Keratinocyte (primary cell): ENCODE measurements at regions not wholly inside any gene's neighbourhood (a gene's known extent, or its start where the extent isn't known, plus 50 kb on each side); places are given as distances from the start of the nearest gene placed in this dataset.

Source experiments
- DNase-seq: peaks from one replicate; pipeline ENCODE4 v3.0.0-alpha.2; 2011; ENCODE audit warnings: low read depth, missing footprints, low spot score
- FAIRE-seq: peaks from 2 replicates; lab custom pipeline; 2011; peaks lifted over from hg19 to GRCh38; lab: Jason Lieb, UNC
- H2AFZ ChIP-seq: 2 replicates; pipeline ENCODE4 v1.6.0; 2012; ENCODE audit warnings: low read length, control low read depth, inconsistent platforms; ENCODE audit not compliant: control insufficient read depth
- H3K27ac ChIP-seq: 2 replicates; pipeline ENCODE4 v1.5.1; 2011; ENCODE audit warnings: low read length; ENCODE audit not compliant: control insufficient read depth, insufficient read depth
- H3K27me3 ChIP-seq: 3 replicates; pipeline ENCODE4 v1.6.0; 2011; ENCODE audit warnings: low read length; ENCODE audit not compliant: control insufficient read depth, insufficient read depth; ENCODE audit errors: extremely low read depth
- H3K36me3 ChIP-seq, 2 experiments: 2 replicates in 1 of 2; 3 replicates in 1 of 2; pipeline ENCODE4 v1.5.1; 2011; ENCODE audit warnings: low read length in 2 of 2, mild to moderate bottlenecking in 1 of 2; ENCODE audit not compliant: control insufficient read depth in 2 of 2, insufficient read depth in 2 of 2; ENCODE audit errors: extremely low read depth in 1 of 2
- H3K4me1 ChIP-seq: 3 replicates; pipeline ENCODE4 v1.5.1; 2011; ENCODE audit warnings: low read length; ENCODE audit not compliant: control insufficient read depth, insufficient read depth; ENCODE audit errors: extremely low read depth
- H3K4me2 ChIP-seq: 3 replicates; pipeline ENCODE4 v1.6.0; 2011; ENCODE audit warnings: low read depth, low read length; ENCODE audit not compliant: control insufficient read depth, insufficient read depth; ENCODE audit errors: extremely low read depth
- H3K4me3 ChIP-seq, 3 experiments: fragments of 200-600 bp in 1 of 3; sonication (generic) in 1 of 3; 2 replicates in 2 of 3; 3 replicates in 1 of 3; pipeline ENCODE4 v1.5.1; 2011 to 2016; ENCODE audit warnings: low read length in 3 of 3, mild to moderate bottlenecking in 3 of 3, control low read depth in 2 of 3, inconsistent platforms in 1 of 3, low read depth in 1 of 3, mixed read lengths in 1 of 3, mixed run types in 1 of 3, moderate library complexity in 1 of 3; ENCODE audit not compliant: control insufficient read depth in 2 of 3, insufficient read depth in 2 of 3; ENCODE audit errors: extremely low read depth in 1 of 3
- H3K79me2 ChIP-seq: 2 replicates; pipeline ENCODE4 v1.6.0; 2012; ENCODE audit warnings: low read length; ENCODE audit not compliant: control insufficient read depth, insufficient read depth
- H3K9ac ChIP-seq: 3 replicates; pipeline ENCODE4 v1.6.0; 2011; ENCODE audit warnings: low read length; ENCODE audit not compliant: control insufficient read depth, insufficient read depth; ENCODE audit errors: extremely low read depth
- H3K9me1 ChIP-seq: 3 replicates; pipeline ENCODE4 v1.6.0; 2011; ENCODE audit warnings: low read length; ENCODE audit not compliant: control insufficient read depth, insufficient read depth; ENCODE audit errors: extremely low read depth
- H3K9me3 ChIP-seq: 2 replicates; pipeline ENCODE4 v1.5.1; 2012; ENCODE audit warnings: low read depth, low read length; ENCODE audit not compliant: control insufficient read depth
- H4K20me1 ChIP-seq: 3 replicates; pipeline ENCODE4 v1.6.0; 2011; ENCODE audit warnings: low read length; ENCODE audit not compliant: control insufficient read depth, insufficient read depth; ENCODE audit errors: extremely low read depth
- EZH2 ChIP-seq: IDR thresholded peaks from one replicate; pipeline ENCODE4 v1.6.1; 2012; ENCODE audit warnings: inconsistent platforms, mild to moderate bottlenecking, low read length, moderate library complexity
- dilution Hi-C: fragments of 300-500 bp; cut with MboI; formaldehyde crosslinking; loops from one replicate; pipeline ENCODE4 v1.7.0; 2020; ENCODE audit warnings: low sequenced_read_pairs; ENCODE audit not compliant: extremely low pct_ligation_motif_present
- TF ChIP-seq, protein P1 (sequence below), 3 experiments: IDR thresholded peaks in 1 of 3; conservative IDR thresholded peaks in 1 of 3; optimal IDR thresholded peaks in 1 of 3; 2 replicates in 2 of 3; 3 replicates in 1 of 3; pipeline versions ENCODE3 to v1.5.1; 2011; ENCODE audit warnings: low read length in 3 of 3, mild to moderate bottlenecking in 3 of 3, moderate library complexity in 2 of 3, control low read depth in 1 of 3, inconsistent platforms in 1 of 3; ENCODE audit not compliant: insufficient read depth in 2 of 3; ENCODE audit errors: extremely low read depth in 1 of 3

DNA sequence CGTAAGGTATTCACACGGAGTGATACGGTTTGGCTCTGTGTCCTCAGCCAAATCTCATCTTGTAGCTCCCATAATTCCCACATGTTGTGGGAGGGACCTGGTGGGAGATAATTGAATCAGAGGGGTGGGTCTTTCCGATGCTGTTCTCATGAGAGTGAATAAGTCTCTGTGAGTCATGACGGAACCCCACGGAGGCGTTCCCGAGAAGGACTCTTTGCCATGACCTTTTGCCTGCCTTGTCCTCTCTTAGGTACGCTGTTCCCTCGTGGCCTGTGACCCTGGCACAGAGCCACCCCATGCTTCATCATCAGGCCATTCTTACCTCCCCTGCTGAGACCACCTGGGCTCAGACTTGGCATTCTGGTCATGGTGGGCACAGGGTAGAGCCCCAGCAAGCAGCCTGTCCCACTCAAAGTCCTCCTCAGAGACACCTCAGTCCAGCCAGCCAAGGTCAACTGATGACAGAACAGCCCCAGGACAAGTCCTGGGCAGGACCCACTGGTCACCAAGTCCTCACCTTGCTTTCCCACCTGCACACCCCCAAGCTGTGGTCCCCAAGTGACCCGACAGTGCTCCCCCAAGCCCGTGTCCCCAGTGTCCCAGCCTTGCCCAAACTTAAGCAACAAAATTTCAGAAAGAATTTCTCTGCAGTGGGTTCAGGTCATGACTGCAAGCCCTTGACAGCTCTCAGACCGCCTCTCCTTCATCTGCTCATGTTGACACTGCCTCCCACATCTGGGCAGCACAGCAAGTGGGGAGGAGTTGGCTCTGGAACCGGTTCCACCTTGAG, 158.4 kb downstream of the ACTL8 start:
- no peak overlapping the region for H2AFZ ChIP-seq
- TF ChIP-seq EZH2: no peak
- TF ChIP-seq, protein P1, sequence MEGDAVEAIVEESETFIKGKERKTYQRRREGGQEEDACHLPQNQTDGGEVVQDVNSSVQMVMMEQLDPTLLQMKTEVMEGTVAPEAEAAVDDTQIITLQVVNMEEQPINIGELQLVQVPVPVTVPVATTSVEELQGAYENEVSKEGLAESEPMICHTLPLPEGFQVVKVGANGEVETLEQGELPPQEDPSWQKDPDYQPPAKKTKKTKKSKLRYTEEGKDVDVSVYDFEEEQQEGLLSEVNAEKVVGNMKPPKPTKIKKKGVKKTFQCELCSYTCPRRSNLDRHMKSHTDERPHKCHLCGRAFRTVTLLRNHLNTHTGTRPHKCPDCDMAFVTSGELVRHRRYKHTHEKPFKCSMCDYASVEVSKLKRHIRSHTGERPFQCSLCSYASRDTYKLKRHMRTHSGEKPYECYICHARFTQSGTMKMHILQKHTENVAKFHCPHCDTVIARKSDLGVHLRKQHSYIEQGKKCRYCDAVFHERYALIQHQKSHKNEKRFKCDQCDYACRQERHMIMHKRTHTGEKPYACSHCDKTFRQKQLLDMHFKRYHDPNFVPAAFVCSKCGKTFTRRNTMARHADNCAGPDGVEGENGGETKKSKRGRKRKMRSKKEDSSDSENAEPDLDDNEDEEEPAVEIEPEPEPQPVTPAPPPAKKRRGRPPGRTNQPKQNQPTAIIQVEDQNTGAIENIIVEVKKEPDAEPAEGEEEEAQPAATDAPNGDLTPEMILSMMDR (optimal IDR thresholded peaks at IDR 0.05 in 1 of 3, IDR thresholded peaks at IDR 0.05 in 1 of 3, conservative IDR thresholded peaks at IDR 0.05 in 1 of 3; ENCODE audit: extremely low read depth in 1 of 3, insufficient read depth in 2 of 3, low read length in 3 of 3): no peak
- no peak overlapping the region for H3K4me3 ChIP-seq
- H3K4me2 ChIP-seq: no peak overlapping the region
- no peaks in the 10 kb centered on the region for H3K9me1 ChIP-seq
- H3K4me1 ChIP-seq: no peaks in the 10 kb centered on the region
- H3K9me3 ChIP-seq: no peaks in the 10 kb centered on the region
- peaks cover 6% of the 10 kb centered on the region for H3K27me3 ChIP-seq
- no peaks in the 10 kb centered on the region for H3K36me3 ChIP-seq
- no peaks in the 10 kb centered on the region for H4K20me1 ChIP-seq
- DNase-seq: no peak
- no peak overlapping the region for H3K9ac ChIP-seq
- no peak overlapping the region for H3K27ac ChIP-seq
- dilution Hi-C loops: no loop called here
- no peak for FAIRE-seq
- H3K79me2 ChIP-seq: no peaks in the 10 kb centered on the region

DNA sequence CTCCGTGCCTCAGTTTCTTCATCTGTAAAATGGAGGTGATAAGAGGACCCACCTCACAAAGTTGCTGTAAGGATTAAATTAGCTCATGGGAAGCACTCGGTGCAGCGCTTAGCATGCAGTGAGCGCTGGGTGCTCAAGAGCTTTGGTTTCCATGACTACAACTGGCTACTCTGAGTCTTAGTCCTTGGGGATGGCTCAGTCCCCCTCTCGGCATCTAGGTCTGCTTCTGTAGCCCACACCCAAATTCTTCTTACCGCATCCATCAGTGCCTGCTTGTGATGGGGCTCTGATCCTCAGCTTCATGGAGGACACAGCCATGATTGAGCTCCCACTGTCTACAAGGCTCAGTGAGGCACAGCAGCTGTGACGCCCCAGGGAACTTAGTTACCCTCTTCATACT, 159.0 kb downstream of the ACTL8 start:
- H2AFZ ChIP-seq: no peak overlapping the region
- H3K4me1 ChIP-seq: no peaks in the 10 kb centered on the region
- H3K36me3 ChIP-seq: no peaks in the 10 kb centered on the region
- dilution Hi-C loops: no loop called here
- no peak overlapping the region for H3K4me2 ChIP-seq
- H3K4me3 ChIP-seq: no peak overlapping the region
- H3K9me3 ChIP-seq: no peaks in the 10 kb centered on the region
- H3K27ac ChIP-seq: no peak overlapping the region
- H3K79me2 ChIP-seq: no peaks in the 10 kb centered on the region
- no peaks in the 10 kb centered on the region for H4K20me1 ChIP-seq
- FAIRE-seq: no peak
- H3K27me3 ChIP-seq: peaks cover 6% of the 10 kb centered on the region
- H3K9ac ChIP-seq: no peak overlapping the region
- TF ChIP-seq, protein P1 (optimal IDR thresholded peaks at IDR 0.05 in 1 of 3, IDR thresholded peaks at IDR 0.05 in 1 of 3, conservative IDR thresholded peaks at IDR 0.05 in 1 of 3; ENCODE audit: extremely low read depth in 1 of 3, insufficient read depth in 2 of 3, low read length in 3 of 3): no peak
- no peak for TF ChIP-seq EZH2
- no peak for DNase-seq
- no peaks in the 10 kb centered on the region for H3K9me1 ChIP-seq
